HG02970 (cell line): ENCODE measurements at regions not wholly inside any gene's neighbourhood (a gene's known extent, or its start where the extent isn't known, plus 50 kb on each side); places are given as distances from the start of the nearest gene placed in this dataset.
"Not testable (repeated sequence)": the region's sequence is repeated elsewhere in the genome, so short reads cannot be mapped to it uniquely, and the experiment has no call there.

Source experiments
- ATAC-seq: cut with Tn5 transposase; IDR thresholded peaks from one replicate; pipeline ENCODE4 v1.9.1; 2021; ENCODE audit warnings: mild to moderate bottlenecking, moderate library complexity, moderate number of reproducible peaks; ENCODE audit not compliant: unreplicated experiment, low FRiP score

GRCh38 chrX:37509349-37509748 is 62.1 kb upstream of the LANCL3 start:
- ATAC-seq, result peak; percentile 61

DNA sequence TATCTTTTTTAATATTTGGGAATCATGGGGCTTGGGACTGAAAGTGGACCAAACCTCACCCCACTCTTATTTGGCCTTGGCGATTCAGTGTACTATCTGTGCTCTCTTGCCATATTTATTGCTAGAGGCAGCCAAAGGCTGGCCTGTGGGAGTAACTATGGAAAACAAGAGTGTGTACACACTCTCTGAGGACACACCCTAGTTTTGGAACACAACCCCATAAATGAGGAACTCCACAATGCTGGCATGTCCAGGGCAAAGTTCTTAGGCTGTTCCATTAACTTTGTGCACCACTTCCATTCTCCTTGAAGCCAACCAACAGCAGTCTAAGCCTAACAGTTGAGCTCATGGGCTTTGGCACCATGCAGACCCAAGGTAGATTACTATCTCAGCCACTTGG is 54.9 kb upstream of the LANCL3 start:
- not testable (repeated sequence) for ATAC-seq

DNA sequence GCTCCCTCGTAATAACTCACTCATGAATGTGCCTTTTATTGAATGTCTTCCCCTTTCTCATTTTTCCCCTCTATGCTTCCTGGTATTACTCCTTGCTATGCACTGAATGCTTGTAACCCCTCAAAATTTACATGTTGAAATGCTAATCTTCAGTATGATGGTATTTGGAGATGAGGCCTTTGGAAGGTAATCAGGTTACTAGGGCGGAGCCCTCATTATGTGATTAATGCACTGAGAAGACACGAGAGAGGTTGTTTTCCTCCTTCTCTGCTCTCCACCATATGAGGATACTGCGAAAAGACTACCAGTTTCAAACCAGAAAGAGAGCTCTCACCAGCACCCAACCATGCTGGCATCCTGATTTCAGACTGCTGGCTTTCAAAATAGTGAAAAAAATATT is 52.2 kb upstream of the LANCL3 start:
- ATAC-seq, result not testable (repeated sequence)

GRCh38 chrX:37520860-37521450 is 50.5 kb upstream of the LANCL3 start:
- not testable (repeated sequence) for ATAC-seq
